IMR-90 (cell line): ENCODE measurements at regions not wholly inside any gene's neighbourhood (a gene's known extent, or its start where the extent isn't known, plus 50 kb on each side); places are given as distances from the start of the nearest gene placed in this dataset.

Experiments used
- ATAC-seq: fragments of 200-7000 bp; cut with Tn5 transposase; 2 replicates; pipeline ENCODE4 v1.9.1; 2020; ENCODE audit warnings: low read depth, mild to moderate bottlenecking, moderate library complexity
- BruUV-seq: library from RNA; stranded (reverse); fragments of 400-500 nt; replicated peaks from 2 replicates; lab custom pipeline; 2021; lab: Mats Ljungman, UMichigan
- CTCF ChIA-PET: fragments of 300-600 bp; formaldehyde crosslinking; extraction: SDS; loops from one replicate; lab custom pipeline; 2021; ENCODE audit warnings: antibody characterized with exemption; lab: Yijun Ruan, JAX
- POLR2A ChIA-PET: fragments of 300-600 bp; sonication (Branson Sonifier 250); formaldehyde crosslinking; loops from one replicate; lab custom pipeline; 2022; ENCODE audit warnings: antibody characterized with exemption; ENCODE audit not compliant: unreplicated experiment; lab: Charles Lee
- DNase-seq: peaks from one replicate; pipeline ENCODE4 v3.0.0; 2013
- H2AFZ ChIP-seq: replicated peaks from 2 replicates; pipeline ENCODE3; 2013; ENCODE audit warnings: low read length, mild to moderate bottlenecking; ENCODE audit not compliant: poor library complexity
- H2AK5ac ChIP-seq: 2 replicates; pipeline ENCODE4 v1.6.1; 2013; ENCODE audit warnings: low read depth, low read length, inconsistent platforms
- H2AK9ac ChIP-seq: replicated peaks from 2 replicates; pipeline ENCODE3; 2013; ENCODE audit warnings: mild to moderate bottlenecking, low read depth, low read length, moderate library complexity; ENCODE audit not compliant: poor library complexity
- H2BK120ac ChIP-seq: 2 replicates; pipeline ENCODE4 v1.6.1; 2013; ENCODE audit warnings: low read depth, low read length, inconsistent platforms
- H2BK15ac ChIP-seq: 3 replicates; pipeline ENCODE4 v1.6.1; 2013; ENCODE audit warnings: low read depth, low read length, inconsistent platforms
- H2BK20ac ChIP-seq: 2 replicates; pipeline ENCODE4 v1.6.1; 2013; ENCODE audit warnings: low read depth, mild to moderate bottlenecking, inconsistent platforms, low read length, moderate library complexity
- H2BK5ac ChIP-seq: 2 replicates; pipeline ENCODE4 v1.6.1; 2013; ENCODE audit warnings: mild to moderate bottlenecking, low read depth, low read length, inconsistent platforms; ENCODE audit not compliant: poor library complexity, severe bottlenecking
- H3K14ac ChIP-seq: replicated peaks from 2 replicates; pipeline ENCODE4 v1.6.1; 2013; ENCODE audit warnings: low read depth, low read length, inconsistent platforms
- H3K18ac ChIP-seq: 2 replicates; pipeline ENCODE4 v1.6.1; 2013; ENCODE audit warnings: low read depth, low read length, control low read depth
- H3K23ac ChIP-seq: 2 replicates; pipeline ENCODE4 v1.6.1; 2013; ENCODE audit warnings: low read depth, low read length, inconsistent platforms
- H3K27ac ChIP-seq: 2 replicates; pipeline ENCODE4 v1.5.1; 2013; ENCODE audit warnings: mild to moderate bottlenecking, control low read depth, low read length; ENCODE audit not compliant: insufficient read depth
- H3K27me3 ChIP-seq: 2 replicates; pipeline ENCODE4 v1.6.1; 2013; ENCODE audit warnings: low read length; ENCODE audit not compliant: control insufficient read depth, insufficient read depth
- H3K36me3 ChIP-seq: 2 replicates; pipeline ENCODE4 v1.6.1; 2013; ENCODE audit warnings: low read length, mixed read lengths; ENCODE audit not compliant: control insufficient read depth, insufficient read depth
- H3K4ac ChIP-seq: 2 replicates; pipeline ENCODE4 v1.6.1; 2013; ENCODE audit warnings: low read depth, low read length, inconsistent platforms
- H3K4me1 ChIP-seq: 2 replicates; pipeline ENCODE4 v1.6.1; 2013; ENCODE audit warnings: low read length, mixed read lengths; ENCODE audit not compliant: control insufficient read depth, insufficient read depth
- H3K4me2 ChIP-seq: 2 replicates; pipeline ENCODE4 v1.6.1; 2013; ENCODE audit warnings: low read depth, mild to moderate bottlenecking, control low read depth, low read length, moderate library complexity
- H3K4me3 ChIP-seq: 2 replicates; pipeline ENCODE4 v1.5.1; 2013; ENCODE audit warnings: low read depth, mild to moderate bottlenecking, control low read depth, low read length, moderate library complexity; ENCODE audit not compliant: insufficient read depth
- H3K56ac ChIP-seq: 2 replicates; pipeline ENCODE4 v1.6.1; 2013; ENCODE audit warnings: low read length, inconsistent platforms; ENCODE audit not compliant: insufficient read depth; ENCODE audit errors: extremely low read depth
- H3K79me1 ChIP-seq, 2 experiments: 2 replicates each; pipeline ENCODE4 v1.6.1; 2013; ENCODE audit warnings: low read length in 2 of 2, inconsistent platforms in 1 of 2, low read depth in 1 of 2
- H3K9ac ChIP-seq: 2 replicates; pipeline ENCODE4 v1.6.1; 2013; ENCODE audit warnings: low read depth, low read length, control low read depth
- H3K9me1 ChIP-seq: 2 replicates; pipeline ENCODE4 v1.6.1; 2013; ENCODE audit warnings: low read length, inconsistent platforms; ENCODE audit not compliant: insufficient read depth
- H3K9me3 ChIP-seq: 2 replicates; pipeline ENCODE4 v1.6.1; 2013; ENCODE audit warnings: low read length; ENCODE audit not compliant: control insufficient read depth, insufficient read depth
- H4K20me1 ChIP-seq: 2 replicates; pipeline ENCODE4 v1.6.1; 2013; ENCODE audit warnings: low read length, inconsistent platforms; ENCODE audit not compliant: insufficient read depth
- H4K5ac ChIP-seq: 2 replicates; pipeline ENCODE4 v1.6.1; 2013; ENCODE audit warnings: mild to moderate bottlenecking, low read depth, low read length, control low read depth
- H4K8ac ChIP-seq, 2 experiments: 2 replicates each; pipeline ENCODE4 v1.6.1; 2013; ENCODE audit warnings: low read depth in 2 of 2, low read length in 2 of 2, control low read depth in 1 of 2, inconsistent platforms in 1 of 2
- H4K91ac ChIP-seq: 2 replicates; pipeline ENCODE4 v1.6.1; 2013; ENCODE audit warnings: low read depth, low read length, inconsistent platforms; ENCODE audit not compliant: insufficient read depth
- BHLHE40 ChIP-seq: fragments of 150-350 bp; IDR thresholded peaks from 2 replicates; pipeline ENCODE4 v1.6.1; 2016; ENCODE audit warnings: mild to moderate bottlenecking, low read depth, low read length
- CEBPB ChIP-seq: IDR thresholded peaks from 2 replicates; pipeline ENCODE4 v1.6.1; 2012; ENCODE audit warnings: low read depth, low read length, improper control_type of control experiment
- CHD1 ChIP-seq: IDR thresholded peaks from 2 replicates; pipeline ENCODE4 v1.6.1; 2012; ENCODE audit warnings: low read depth, low read length, improper control_type of control experiment
- FOS ChIP-seq: fragments of 150-350 bp; IDR thresholded peaks from 2 replicates; pipeline ENCODE4 v1.6.1; 2016; ENCODE audit warnings: low read depth, low read length
- MAZ ChIP-seq: IDR thresholded peaks from 2 replicates; pipeline ENCODE4 v1.6.1; 2012; ENCODE audit warnings: low read depth, mild to moderate bottlenecking, low read length, improper control_type of control experiment, moderate library complexity, borderline replicate concordance
- NFE2L2 ChIP-seq: fragments of 150-350 bp; IDR thresholded peaks from 2 replicates; pipeline ENCODE4 v1.6.1; 2016; ENCODE audit warnings: low read depth, mild to moderate bottlenecking, low read length
- POLR2A ChIP-seq: IDR thresholded peaks from 2 replicates; pipeline ENCODE4 v1.6.1; 2012; ENCODE audit warnings: mild to moderate bottlenecking, low read depth, low read length
- RFX5 ChIP-seq: IDR thresholded peaks from 2 replicates; pipeline ENCODE4 v1.8.0; 2012; ENCODE audit warnings: low read depth, mild to moderate bottlenecking, low read length, moderate library complexity
- WGBS, 2 experiments: methylation state at CpG; one replicate each; pipeline versions ENCODE4 v1.1.5 to v1.1.7; 2013; ENCODE audit warnings: missing lambda C conversion rate in 2 of 2; ENCODE audit not compliant: insufficient read length in 1 of 2; ENCODE audit errors: extremely low coverage in 2 of 2; 5-methylcytosine and 5-hydroxymethylcytosine counted together
- dilution Hi-C: fragments of 300-500 bp; cut with HindIII; formaldehyde crosslinking; loops from one replicate; pipeline ENCODE4 v1.14.3; 2018; ENCODE audit warnings: low sequenced_read_pairs; ENCODE audit not compliant: unreplicated experiment
- in situ Hi-C: fragments of 300-500 bp; cut with MboI; formaldehyde crosslinking; loops from 3 replicates; pipeline ENCODE4 v1.14.3; 2019; ENCODE audit warnings: low sequenced_read_pairs, inconsistent platforms, mixed read lengths
- intact Hi-C: fragments of 100-400 bp; cut with micrococcal nuclease; formaldehyde crosslinking; loops from 2 replicates; pipeline ENCODE4 v1.10.0; 2022
- TF ChIP-seq, protein P1 (sequence below): fragments of 150-350 bp; IDR thresholded peaks from 2 replicates; pipeline ENCODE4 v1.6.1; 2017; ENCODE audit warnings: mild to moderate bottlenecking, antibody characterized with exemption, low read length, low read depth

DNA sequence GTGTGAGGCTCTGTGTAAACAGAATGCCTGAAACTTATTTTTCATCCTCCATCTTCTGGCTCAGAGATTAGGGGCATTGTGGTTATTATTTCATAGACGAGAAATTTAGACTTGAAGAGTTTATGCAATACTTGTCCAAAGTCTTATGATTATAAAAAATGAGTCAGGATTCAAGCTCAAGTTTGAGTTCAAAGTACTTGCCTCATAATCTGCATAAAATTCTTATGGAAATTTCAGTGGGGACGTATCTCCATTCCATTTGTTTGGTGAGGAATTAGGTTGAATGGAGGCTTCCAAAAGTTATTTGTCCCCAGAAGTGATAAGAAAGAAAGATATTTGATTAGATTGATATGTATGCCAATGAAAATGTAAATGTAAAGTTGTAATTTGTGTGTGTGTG lies 93.7 kb upstream of the CLVS2 start:
- Histone ChIP-seq H2AK9ac (no peak overlapping the region), H3K27me3 (no peaks in the 10 kb centered on the region), H4K20me1 (no peaks in the 10 kb centered on the region), H3K79me1 (no peaks in the 10 kb centered on the region), H3K9me3 (0 out of 2 replicates have a peak, but pooled peaks cover 2% of the 10 kb centered on the region), H4K8ac (no peak overlapping the region), H3K14ac (no peak overlapping the region), H3K4ac (no peak overlapping the region), H2BK120ac (no peak overlapping the region), H3K9me1 (no peaks in the 10 kb centered on the region), H3K4me1 (no peaks in the 10 kb centered on the region), H3K4me2 (no peak overlapping the region), H3K18ac (no peak overlapping the region), H2BK20ac (no peak overlapping the region), H3K36me3 (no peaks in the 10 kb centered on the region), H2AFZ (no peak overlapping the region), H3K23ac (no peak overlapping the region), H3K56ac (no peak overlapping the region), H2BK15ac (no peak overlapping the region), H3K9ac (no peak overlapping the region), H4K5ac (no peak overlapping the region), H3K4me3 (no peak overlapping the region), H4K91ac (no peak overlapping the region), H3K27ac (no peak overlapping the region), H2BK5ac (no peak overlapping the region), H2AK5ac (no peak overlapping the region)
- ChIA-PET CTCF (interaction anchor here (0.5 kb wide), 1 partner anchor 1577 kb away, joined by 3 read pairs; no protein-coding TSS in a partner anchor), POLR2A (no interaction called here)
- ATAC-seq: no peak
- WGBS, 2 experiments: no CpG with 5 or more reads among the region's 2 CpGs
- intact Hi-C loops: no loop called here
- BruUV-seq: no TSS peak
- no peak for TF ChIP-seq NFE2L2
- no peak for TF ChIP-seq CHD1
- TF ChIP-seq POLR2A: no peak
- TF ChIP-seq RFX5: no peak
- TF ChIP-seq, protein P1, sequence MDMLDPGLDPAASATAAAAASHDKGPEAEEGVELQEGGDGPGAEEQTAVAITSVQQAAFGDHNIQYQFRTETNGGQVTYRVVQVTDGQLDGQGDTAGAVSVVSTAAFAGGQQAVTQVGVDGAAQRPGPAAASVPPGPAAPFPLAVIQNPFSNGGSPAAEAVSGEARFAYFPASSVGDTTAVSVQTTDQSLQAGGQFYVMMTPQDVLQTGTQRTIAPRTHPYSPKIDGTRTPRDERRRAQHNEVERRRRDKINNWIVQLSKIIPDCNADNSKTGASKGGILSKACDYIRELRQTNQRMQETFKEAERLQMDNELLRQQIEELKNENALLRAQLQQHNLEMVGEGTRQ: no peak
- no peak for TF ChIP-seq CEBPB
- TF ChIP-seq BHLHE40: no peak
- TF ChIP-seq MAZ: no peak
- no peak for TF ChIP-seq FOS
- dilution Hi-C loops: no loop called here
- no peak for DNase-seq
- in situ Hi-C loops: no loop called here
